Panc1 (cell line): ENCODE measurements at regions not wholly inside any gene's neighbourhood (a gene's known extent, or its start where the extent isn't known, plus 50 kb on each side); places are given as distances from the start of the nearest gene placed in this dataset.

Experiments
- ATAC-seq: fragments of 200-7000 bp; cut with Tn5 transposase; 2 replicates; pipeline ENCODE4 v1.9.1; 2020; ENCODE audit warnings: mild to moderate bottlenecking, moderate library complexity
- BruUV-seq: library from RNA; stranded (reverse); fragments of 400-500 nt; replicated peaks from 2 replicates; lab custom pipeline; 2021; lab: Mats Ljungman, UMichigan
- CTCF ChIA-PET: fragments of 300-600 bp; sonication (Branson Sonifier 250); formaldehyde crosslinking; loops from one replicate; lab custom pipeline; 2022; ENCODE audit warnings: antibody characterized with exemption; lab: Charles Lee
- POLR2A ChIA-PET: fragments of 300-600 bp; sonication (Branson Sonifier 250); formaldehyde crosslinking; loops from one replicate; lab custom pipeline; 2022; ENCODE audit warnings: antibody characterized with exemption; lab: Charles Lee
- DNase-seq: peaks from one replicate; pipeline ENCODE4 v3.0.0-alpha.2; 2010; ENCODE audit warnings: low read depth, low spot score
- H3K27ac ChIP-seq: 2 replicates; pipeline ENCODE4 v1.5.1; 2011; ENCODE audit warnings: mild to moderate bottlenecking, low read length, inconsistent platforms
- H3K27me3 ChIP-seq: fragments of 200-500 bp; sonication (Bioruptor generic); 2 replicates; pipeline ENCODE4 v1.6.0; 2014; ENCODE audit warnings: low read length, inconsistent platforms; ENCODE audit not compliant: control insufficient read depth, insufficient read depth
- H3K36me3 ChIP-seq: fragments of 200-500 bp; sonication (Bioruptor generic); 2 replicates; pipeline ENCODE4 v1.5.1; 2014; ENCODE audit warnings: inconsistent platforms, mild to moderate bottlenecking, low read length, moderate library complexity; ENCODE audit not compliant: control insufficient read depth, insufficient read depth
- H3K4me1 ChIP-seq: 2 replicates; pipeline ENCODE4 v1.5.1; 2011; ENCODE audit warnings: inconsistent platforms, mild to moderate bottlenecking, low read length, moderate library complexity; ENCODE audit not compliant: control insufficient read depth, insufficient read depth
- H3K4me3 ChIP-seq, 2 experiments: 2 replicates each; pipeline ENCODE4 v1.5.1; 2011 to 2012; ENCODE audit warnings: low read depth in 2 of 2, low read length in 2 of 2, mild to moderate bottlenecking in 2 of 2, inconsistent platforms in 1 of 2, moderate library complexity in 1 of 2
- H3K9me3 ChIP-seq: fragments of 200-500 bp; sonication (Bioruptor generic); 2 replicates; pipeline ENCODE4 v1.5.1; 2014; ENCODE audit warnings: low read depth, mild to moderate bottlenecking, inconsistent platforms, low read length, moderate library complexity; ENCODE audit not compliant: control insufficient read depth, insufficient read depth
- CTCF ChIP-seq: fragments of 450-650 bp; IDR thresholded peaks from 2 replicates; pipeline ENCODE4 v1.5.1; 2017; ENCODE audit warnings: mild to moderate bottlenecking
- POLR2AphosphoS5 ChIP-seq: IDR thresholded peaks from 2 replicates; pipeline ENCODE4 v1.6.1; 2012; ENCODE audit warnings: mild to moderate bottlenecking, low read depth, low read length, moderate library complexity
- REST ChIP-seq, 2 experiments: IDR thresholded peaks; 2 replicates each; pipeline ENCODE4 v1.6.1; 2011 to 2012; ENCODE audit warnings: low read depth in 2 of 2, control low read depth in 1 of 2, low read length in 1 of 2, mild to moderate bottlenecking in 1 of 2, moderate library complexity in 1 of 2; ENCODE audit not compliant: insufficient read depth in 1 of 2
- SIN3A ChIP-seq: IDR thresholded peaks from 2 replicates; pipeline ENCODE4 v1.6.1; 2012; ENCODE audit warnings: low read depth, mild to moderate bottlenecking, low read length, moderate library complexity, borderline replicate concordance; ENCODE audit not compliant: insufficient read depth
- TCF7L2 ChIP-seq: IDR thresholded peaks from 2 replicates; pipeline ENCODE4 v1.6.1; 2011; ENCODE audit warnings: mild to moderate bottlenecking, low read depth, low read length, inconsistent platforms
- in situ Hi-C: cut with HindIII; loops from 2 replicates; pipeline ENCODE4 v1.10.0; 2016; ENCODE audit warnings: low sequenced_read_pairs, low pct_unique_long_range_greater_than_20kb
- intact Hi-C: fragments of 100-400 bp; cut with micrococcal nuclease; formaldehyde crosslinking; loops from one replicate; pipeline ENCODE4 v1.10.0; 2022; ENCODE audit not compliant: unreplicated experiment

GRCh38 chr2:16215902-16216557 lies 275.7 kb downstream of the MYCN start:
- TF ChIP-seq CTCF = no peak
- TF ChIP-seq REST (IDR thresholded peaks at IDR 0.05; ENCODE audit: insufficient read depth in 1 of 2, low read depth in 2 of 2, low read length in 1 of 2) = no peak
- TF ChIP-seq SIN3A = no peak
- TF ChIP-seq TCF7L2 = no peak
- no peak for TF ChIP-seq POLR2AphosphoS5
- Histone ChIP-seq H3K4me1 (no peaks in the 10 kb centered on the region), H3K9me3 (no peaks in the 10 kb centered on the region), H3K27me3 (no peaks in the 10 kb centered on the region), H3K36me3 (no peaks in the 10 kb centered on the region), H3K4me3 (no peak overlapping the region), H3K27ac (no peak overlapping the region)
- intact Hi-C loops (no loop called here), in situ Hi-C loops (no loop called here)
- BruUV-seq = no TSS peak
- ChIA-PET CTCF (no interaction called here), POLR2A (no interaction called here)
- DNase-seq (no peak), ATAC-seq (no peak)

- ChIA-PET CTCF (no interaction called here), POLR2A (no interaction called here)
- Histone ChIP-seq H3K27me3 (no peaks in the 10 kb centered on the region), H3K4me3 (no peak overlapping the region), H3K27ac (no peak overlapping the region), H3K9me3 (no peaks in the 10 kb centered on the region), H3K36me3 (no peaks in the 10 kb centered on the region), H3K4me1 (no peaks in the 10 kb centered on the region)
- TF ChIP-seq REST (IDR thresholded peaks at IDR 0.05; ENCODE audit: insufficient read depth in 1 of 2, low read depth in 2 of 2, low read length in 1 of 2) (no peak), TCF7L2 (no peak), POLR2AphosphoS5 (no peak), SIN3A (no peak), CTCF (no peak)
- intact Hi-C loops = no loop called here
- ATAC-seq (no peak), DNase-seq (no peak)
- in situ Hi-C loops = no loop called here
- no TSS peak for BruUV-seq
Measured at GRCh38 chr2:16214861-16215260, 274.5 kb downstream of the MYCN start.
